ENCODE measurements at regions not wholly inside any gene's neighbourhood (a gene's known extent, or its start where the extent isn't known, plus 50 kb on each side); places are given as distances from the start of the nearest gene placed in this dataset.

DNA sequence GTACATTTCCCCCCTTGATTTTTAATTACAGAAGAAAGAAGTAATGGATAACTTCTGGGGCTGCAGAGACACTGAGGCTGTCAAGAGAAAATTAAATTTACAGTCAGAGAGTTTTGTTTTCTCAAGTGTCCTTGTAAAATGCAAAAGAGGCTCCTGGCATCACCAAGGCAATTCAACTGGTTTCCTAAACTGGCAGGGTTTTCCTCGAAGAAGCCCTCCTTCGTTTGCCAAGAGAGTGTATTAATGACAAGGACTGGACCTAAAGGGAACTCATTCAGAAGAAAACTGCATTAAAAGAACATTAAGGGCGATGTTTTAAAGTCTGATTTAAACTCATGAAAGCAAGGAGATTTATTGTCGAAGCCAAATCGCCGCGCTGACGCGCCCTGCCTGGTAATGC is 476.9 kb downstream of the ZSWIM6 start:
- no peak overlapping the region for H3K4me3 ChIP-seq
- H3K27me3 ChIP-seq, result no peaks in the 10 kb centered on the region
- no peaks in the 10 kb centered on the region for H3K9me3 ChIP-seq
- intact Hi-C loops (cut with DNase I; ENCODE audit: low total_unique reads), result no loop called here
- H3K4me1 ChIP-seq, result no peaks in the 10 kb centered on the region
- no peak for TF ChIP-seq POLR2A (IDR thresholded peaks at IDR 0.05)
- TF ChIP-seq CTCF (IDR thresholded peaks at IDR 0.05), result no peak
- no peak overlapping the region for H3K27ac ChIP-seq
- DNase-seq, result no peak
- H3K36me3 ChIP-seq (ENCODE audit: low read depth, missing control alignments), result no peaks in the 10 kb centered on the region
- WGBS, 2 donors, result 72 to 76% methylated on average over 9 of the region's 9 CpGs

DNA sequence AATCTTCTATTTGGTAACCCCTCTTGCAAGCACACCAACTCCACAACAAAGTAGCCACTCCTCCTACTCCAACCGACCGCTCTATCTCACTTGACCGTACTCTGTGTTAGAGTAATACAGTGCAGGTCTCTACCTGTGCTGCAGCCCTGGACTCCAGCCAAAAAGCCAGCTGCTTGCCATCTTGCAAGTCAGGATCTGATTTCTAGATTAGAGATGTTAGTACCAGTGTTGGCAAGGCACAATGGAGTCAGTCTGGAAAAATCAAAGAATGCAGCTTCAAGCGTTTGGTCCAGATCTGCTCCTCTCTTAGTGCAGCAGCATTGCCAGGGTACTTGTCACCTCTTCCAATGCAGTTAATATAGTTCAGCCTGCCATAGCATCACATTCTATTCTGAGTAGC is 477.6 kb downstream of the ZSWIM6 start:
- H3K27ac ChIP-seq, result no peak overlapping the region
- 86 to 94% methylated on average over 4 of the region's 4 CpGs for WGBS, 2 donors
- TF ChIP-seq POLR2A (IDR thresholded peaks at IDR 0.05), result no peak
- TF ChIP-seq CTCF (IDR thresholded peaks at IDR 0.05), result no peak
- no peaks in the 10 kb centered on the region for H3K36me3 ChIP-seq (ENCODE audit: low read depth, missing control alignments)
- no peaks in the 10 kb centered on the region for H3K4me1 ChIP-seq
- DNase-seq, result no peak
- intact Hi-C loops (cut with DNase I; ENCODE audit: low total_unique reads), result no loop called here
- no peaks in the 10 kb centered on the region for H3K9me3 ChIP-seq
- H3K4me3 ChIP-seq, result no peak overlapping the region
- no peaks in the 10 kb centered on the region for H3K27me3 ChIP-seq

GRCh38 chr5:61811052-61811451 is 479.0 kb downstream of the ZSWIM6 start:
- 67 to 70% methylated on average over 1 of the region's 1 CpG for WGBS, 2 donors
- intact Hi-C loops (cut with DNase I; ENCODE audit: low total_unique reads), result no loop called here

DNA sequence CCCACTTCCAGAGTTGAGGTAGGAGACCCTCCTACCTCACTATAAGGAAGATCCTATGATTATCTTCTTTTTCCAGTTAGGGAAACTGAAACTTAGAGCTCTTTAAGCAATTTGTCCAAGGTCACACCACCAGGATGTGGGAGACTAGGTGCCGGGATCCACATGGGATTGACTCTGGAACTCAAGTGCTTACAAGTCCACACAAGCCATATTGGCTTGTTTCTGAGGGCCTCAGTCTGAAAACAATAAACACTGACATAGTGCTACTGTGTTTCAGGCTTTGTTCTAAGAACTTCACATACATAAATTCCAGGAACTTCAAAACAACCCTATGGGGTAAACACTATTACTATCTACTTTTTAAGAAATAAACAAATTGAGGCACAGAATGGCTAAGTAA is 481.3 kb downstream of the ZSWIM6 start:
- no peak for DNase-seq
- Histone ChIP-seq H3K4me1 (no peaks in the 10 kb centered on the region), H3K36me3 (ENCODE audit: low read depth, missing control alignments) (no peaks in the 10 kb centered on the region), H3K27ac (no peak overlapping the region), H3K4me3 (no peak overlapping the region), H3K27me3 (no peaks in the 10 kb centered on the region), H3K9me3 (no peaks in the 10 kb centered on the region)
- WGBS, 2 donors, result 71 to 85% methylated on average over 1 of the region's 1 CpG
- TF ChIP-seq CTCF (IDR thresholded peaks at IDR 0.05) (no peak), POLR2A (IDR thresholded peaks at IDR 0.05) (no peak)
- intact Hi-C loops (cut with DNase I; ENCODE audit: low total_unique reads), result no loop called here

More at GRCh38 chr5:61811052-61811451, 479.0 kb downstream of the ZSWIM6 start:
- Histone ChIP-seq H3K4me3 (no peak overlapping the region), H3K36me3 (ENCODE audit: low read depth, missing control alignments) (no peaks in the 10 kb centered on the region), H3K9me3 (no peaks in the 10 kb centered on the region), H3K4me1 (no peaks in the 10 kb centered on the region), H3K27ac (no peak overlapping the region), H3K27me3 (no peaks in the 10 kb centered on the region)
- DNase-seq, result no peak
- no peak for TF ChIP-seq CTCF (IDR thresholded peaks at IDR 0.05)
- no peak for TF ChIP-seq POLR2A (IDR thresholded peaks at IDR 0.05)

- Histone ChIP-seq H3K4me1 (no peaks in the 10 kb centered on the region), H3K36me3 (ENCODE audit: low read depth, missing control alignments) (no peaks in the 10 kb centered on the region), H3K27ac (no peak overlapping the region), H3K27me3 (no peaks in the 10 kb centered on the region), H3K9me3 (no peaks in the 10 kb centered on the region), H3K4me3 (no peak overlapping the region)
- DNase-seq, result no peak
- TF ChIP-seq POLR2A (IDR thresholded peaks at IDR 0.05) (no peak), CTCF (IDR thresholded peaks at IDR 0.05) (no peak)
- 89 to 98% methylated on average over 1 of the region's 1 CpG for WGBS, 2 donors
- intact Hi-C loops (cut with DNase I; ENCODE audit: low total_unique reads), result no loop called here
Observed at GRCh38 chr5:61815339-61815738, 483.3 kb downstream of the ZSWIM6 start.

Data from testis (tissue), 2 donors.